ENCODE measurements at regions not wholly inside any gene's neighbourhood (a gene's known extent, or its start where the extent isn't known, plus 50 kb on each side); places are given as distances from the start of the nearest gene placed in this dataset.

- no peak for DNase-seq (ENCODE audit: low read depth in 2 of 2)
Measured at GRCh38 chr10:106467506-106467905, 697.0 kb downstream of the SORCS1 start.

GRCh38 chr10:106457522-106457921, 707.0 kb downstream of the SORCS1 start:
- DNase-seq (ENCODE audit: low read depth in 2 of 2): no peak

DNA sequence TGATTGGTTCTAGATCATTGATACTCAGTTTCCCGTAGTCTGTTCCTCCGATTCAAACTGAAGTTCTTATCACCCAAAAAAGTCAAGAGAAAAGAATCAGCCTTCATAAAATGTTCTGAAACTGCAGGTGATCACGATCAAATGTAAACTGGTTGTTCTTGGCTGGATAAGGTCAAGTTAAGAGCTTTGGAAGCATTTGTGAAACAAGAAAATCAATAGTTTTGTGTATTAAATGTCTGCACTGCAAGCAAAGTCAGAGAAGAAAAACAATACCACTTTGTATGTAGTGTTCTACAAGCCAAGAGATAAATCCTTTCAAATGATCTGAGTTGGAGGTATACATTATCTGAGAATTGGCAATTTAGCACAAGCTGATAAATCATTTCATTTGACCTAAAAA, 710.3 kb downstream of the SORCS1 start:
- DNase-seq (ENCODE audit: low read depth in 2 of 2): no peak

GRCh38 chr10:106450966-106451365, 713.5 kb downstream of the SORCS1 start:
- no peak for DNase-seq (ENCODE audit: low read depth in 2 of 2)

DNA sequence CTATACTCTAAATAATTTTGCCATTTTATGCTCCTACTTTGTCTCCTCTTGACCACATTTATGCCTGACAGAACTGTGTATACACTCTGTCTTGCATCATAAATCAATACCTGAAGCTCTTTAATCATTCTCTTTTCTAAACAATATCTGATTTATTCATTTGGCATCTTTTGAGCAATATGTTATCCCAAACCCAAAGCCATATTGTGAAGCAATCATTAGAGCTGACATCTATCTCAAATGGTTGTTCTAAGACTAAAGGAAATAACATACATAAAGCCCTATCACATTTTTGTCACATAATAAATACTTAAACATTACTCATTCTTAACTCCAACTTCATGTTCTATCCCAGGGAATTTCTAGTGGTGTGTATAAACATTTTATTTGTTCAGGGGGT, 717.6 kb downstream of the SORCS1 start:
- DNase-seq (ENCODE audit: low read depth in 2 of 2): no peak

GRCh38 chr10:106442223-106442622, 722.3 kb downstream of the SORCS1 start:
- no peak for DNase-seq (ENCODE audit: low read depth in 2 of 2)

- no peak for DNase-seq (ENCODE audit: low read depth in 2 of 2)
Measured at GRCh38 chr10:106440767-106441166, 723.7 kb downstream of the SORCS1 start.

DNA sequence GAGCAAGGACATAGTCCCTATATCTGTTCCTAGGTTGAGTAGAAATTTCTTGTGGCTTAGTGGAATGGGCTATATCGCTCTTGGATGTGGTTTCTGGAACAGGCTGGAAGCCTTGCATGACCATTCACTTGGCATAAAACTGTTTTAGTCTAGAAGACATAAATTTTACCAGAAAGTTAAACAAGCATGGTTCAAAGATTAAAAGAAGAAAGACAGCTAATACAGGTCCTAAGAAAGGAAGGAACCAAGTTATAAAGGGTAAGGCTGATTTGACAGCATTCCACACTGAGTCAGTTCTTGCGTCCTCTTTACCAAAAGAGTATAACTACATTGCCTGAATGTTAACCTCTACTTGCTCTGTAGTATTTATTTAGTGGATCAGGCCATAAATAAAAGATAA, 724.2 kb downstream of the SORCS1 start:
- no peak for DNase-seq (ENCODE audit: low read depth in 2 of 2)

DNA sequence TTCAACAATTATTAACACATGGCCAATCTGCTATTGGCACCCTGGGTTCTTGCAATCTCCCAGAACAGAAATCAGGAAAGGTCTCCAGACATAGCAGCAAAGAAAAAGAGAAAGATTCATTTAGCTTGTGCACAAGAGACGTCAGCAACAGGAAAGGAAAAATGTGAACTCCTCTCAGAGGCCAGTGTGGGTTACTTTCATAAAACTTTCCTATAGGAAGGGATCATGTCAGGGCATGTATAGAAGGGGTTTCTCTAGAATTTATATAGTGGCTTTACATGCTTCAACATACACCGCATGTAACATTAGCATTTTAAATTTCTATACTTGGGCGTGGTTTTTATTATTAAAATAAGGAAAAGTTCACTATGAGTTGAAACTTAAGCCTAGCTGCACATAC, 725.1 kb downstream of the SORCS1 start:
- no peak for DNase-seq (ENCODE audit: low read depth in 2 of 2)

- no peak for DNase-seq (ENCODE audit: low read depth in 2 of 2)
Measured at GRCh38 chr10:106438386-106438785, 726.1 kb downstream of the SORCS1 start.

- DNase-seq (ENCODE audit: low read depth in 2 of 2): no peak
Measured at GRCh38 chr10:106436123-106436715, 728.3 kb downstream of the SORCS1 start.

- DNase-seq (ENCODE audit: low read depth in 2 of 2): no peak
Measured at GRCh38 chr10:106435081-106435480, 729.4 kb downstream of the SORCS1 start.

DNA sequence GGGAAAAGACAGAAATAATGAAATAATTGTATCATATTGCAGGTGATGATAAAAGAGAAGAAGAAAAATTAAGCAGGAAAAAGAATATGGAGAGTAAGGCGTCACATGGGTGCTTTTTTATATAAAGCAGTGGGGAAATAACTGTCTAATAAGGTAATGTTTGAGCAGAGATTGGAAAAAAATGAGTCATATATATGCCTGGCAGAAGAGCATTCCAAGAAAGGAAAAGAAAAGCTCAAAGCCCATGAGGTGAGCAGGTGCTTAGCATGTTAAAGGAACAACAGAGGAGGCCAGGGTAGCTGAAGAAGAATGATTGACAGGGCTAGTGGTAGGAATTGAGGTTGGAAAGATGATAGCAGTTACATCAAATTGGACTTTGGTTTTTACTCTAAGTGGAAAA, 739.5 kb downstream of the SORCS1 start:
- no peak for DNase-seq (ENCODE audit: low read depth in 2 of 2)

GRCh38 chr10:106424054-106424453, 740.5 kb downstream of the SORCS1 start:
- DNase-seq (ENCODE audit: low read depth in 2 of 2): no peak

DNA sequence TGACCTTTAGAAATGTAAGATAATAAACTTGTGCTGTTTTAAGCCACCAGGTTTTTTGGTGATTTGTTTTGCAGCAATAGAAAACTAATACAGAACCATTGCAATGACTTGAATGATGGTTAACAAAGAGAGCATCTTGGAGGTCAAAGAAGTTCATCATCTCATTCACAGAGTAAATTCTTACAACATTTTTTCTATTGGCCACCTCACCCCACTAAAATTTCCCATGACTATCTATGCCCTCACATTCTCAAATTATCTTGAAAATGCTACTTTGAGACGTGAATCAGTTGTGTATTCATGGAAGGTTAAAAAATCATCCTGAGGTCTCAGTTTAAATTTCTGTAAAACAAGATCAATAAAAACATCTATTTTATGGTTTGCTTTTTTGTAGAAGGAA, 754.2 kb downstream of the SORCS1 start:
- no peak for DNase-seq (ENCODE audit: low read depth in 2 of 2)

- DNase-seq (ENCODE audit: low read depth in 2 of 2): no peak
Measured at GRCh38 chr10:106405141-106405540, 759.4 kb downstream of the SORCS1 start.

- no peak for DNase-seq (ENCODE audit: low read depth in 2 of 2)
Measured at GRCh38 chr10:106402458-106402857, 762.0 kb downstream of the SORCS1 start.

DNA sequence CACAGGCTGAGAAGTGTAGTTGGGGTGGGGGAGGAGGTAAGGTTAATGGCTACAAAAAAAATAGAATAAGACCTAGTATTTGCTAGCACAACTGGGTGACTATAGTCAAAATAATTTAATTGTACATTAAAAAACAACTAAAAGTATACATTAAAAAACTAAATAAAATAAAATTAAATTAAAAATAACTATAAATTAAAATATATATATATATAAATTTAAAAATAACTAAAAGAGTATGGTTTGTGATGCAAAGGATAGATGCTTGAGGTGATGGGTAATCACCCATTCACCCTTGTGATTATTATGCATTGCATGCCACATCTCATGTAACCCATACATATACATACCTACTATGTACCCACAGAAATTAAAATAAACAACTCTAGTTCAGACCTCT, 762.5 kb downstream of the SORCS1 start:
- no peak for DNase-seq (ENCODE audit: low read depth in 2 of 2)

DNA sequence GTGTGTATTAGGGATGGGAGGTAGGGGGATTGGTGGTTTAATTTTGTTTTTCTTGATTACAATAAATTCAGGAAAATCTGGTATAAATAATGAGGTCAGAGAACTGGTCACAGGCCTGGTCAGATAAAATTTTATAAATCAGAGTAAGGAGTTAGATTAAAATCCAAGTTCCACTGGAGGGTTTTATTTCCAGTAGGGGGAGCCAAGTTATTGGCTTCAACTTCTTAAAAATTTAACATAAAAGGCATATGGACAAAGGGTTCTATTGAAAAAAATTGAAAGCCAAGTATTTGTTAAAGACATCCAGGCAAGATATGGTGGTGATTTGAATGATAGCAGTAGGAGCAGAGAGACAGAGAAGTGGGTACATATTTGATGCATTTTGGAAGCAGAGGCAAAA, 763.3 kb downstream of the SORCS1 start:
- DNase-seq (ENCODE audit: low read depth in 2 of 2): no peak

GRCh38 chr10:106399112-106399511, 765.4 kb downstream of the SORCS1 start:
- DNase-seq (ENCODE audit: low read depth in 2 of 2): no peak

GRCh38 chr10:106396192-106396591, 768.3 kb downstream of the SORCS1 start:
- DNase-seq (ENCODE audit: low read depth in 2 of 2): no peak

DNA sequence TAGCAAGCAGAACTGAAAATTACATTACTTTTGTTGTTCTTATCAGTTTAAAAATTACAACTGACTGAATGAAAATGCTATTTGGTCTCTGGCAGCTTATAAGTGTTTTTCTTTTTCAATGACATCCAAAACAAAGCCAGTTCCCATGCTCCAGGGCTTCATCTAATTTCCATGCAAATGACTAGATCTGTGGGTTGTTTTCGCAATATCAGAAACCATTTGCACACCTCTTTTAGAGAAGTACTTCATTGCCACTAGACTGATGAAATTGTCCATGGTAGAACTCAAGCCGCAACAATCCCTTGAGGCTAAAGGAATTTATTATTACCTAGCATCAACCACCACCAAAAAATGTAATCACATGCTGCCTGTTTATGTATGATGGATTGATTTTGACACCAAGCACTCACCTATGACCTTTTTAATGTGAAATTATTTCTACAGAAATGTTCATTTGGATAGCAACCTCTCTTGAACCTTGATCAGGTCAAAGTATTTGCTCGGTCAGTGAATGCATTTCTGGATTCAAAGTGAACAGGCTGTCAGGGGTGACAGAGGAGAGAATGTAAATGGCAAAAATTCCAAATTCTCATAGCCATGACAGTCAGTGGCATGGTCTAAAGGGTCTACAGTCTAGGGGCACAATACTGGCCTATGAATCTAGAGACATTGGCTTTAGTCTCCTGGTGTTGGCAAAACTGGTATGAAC, 769.3 kb downstream of the SORCS1 start:
- no peak for DNase-seq (ENCODE audit: low read depth in 2 of 2)

GRCh38 chr10:106392778-106393177, 771.7 kb downstream of the SORCS1 start:
- DNase-seq (ENCODE audit: low read depth in 2 of 2): no peak

- no peak for DNase-seq (ENCODE audit: low read depth in 2 of 2)
Measured at GRCh38 chr10:106387063-106387462, 777.4 kb downstream of the SORCS1 start.

Data from stimulated activated CD8-positive, alpha-beta memory T cell treated with anti-CD3 and anti-CD28 coated beads, Interleukin-2, amount 100 ng/mL, for 48 hours (primary cell).